ENCODE measurements at regions not wholly inside any gene's neighbourhood (a gene's known extent, or its start where the extent isn't known, plus 50 kb on each side); places are given as distances from the start of the nearest gene placed in this dataset.

DNA sequence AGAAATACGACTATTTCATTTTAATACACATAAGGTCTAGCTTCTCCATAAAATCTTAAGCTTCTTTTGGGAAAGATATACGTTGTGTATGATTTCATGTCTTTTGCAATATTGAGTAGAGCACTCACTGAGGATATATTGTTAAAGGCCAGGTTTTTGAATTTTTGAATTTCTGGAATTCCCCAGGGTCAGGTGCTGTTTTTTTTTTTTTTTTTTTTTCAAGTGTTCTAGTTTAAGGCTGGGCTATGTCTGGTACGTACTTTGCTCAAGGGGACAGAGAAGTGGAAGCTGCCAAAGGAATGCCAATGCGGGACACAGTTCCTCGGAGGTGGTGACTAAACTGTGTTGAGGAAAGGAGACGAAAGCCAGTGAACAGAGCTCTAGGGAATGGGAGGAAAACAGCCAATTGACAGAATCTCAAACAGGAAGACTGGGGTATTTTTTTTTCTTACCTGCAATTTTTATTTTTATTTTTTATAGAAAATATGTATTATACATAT is 510.5 kb upstream of the CBLB start:
- DNase-seq (ENCODE audit: low spot score): no peak
- Histone ChIP-seq H3K4me3 (no peak overlapping the region), H3K9me3 (no peaks in the 10 kb centered on the region), H3K27me3 (replicated peaks; ENCODE audit: insufficient read depth) (no peaks in the 10 kb centered on the region), H3K4me1 (ENCODE audit: control insufficient read depth in 1 of 2, low read depth in 2 of 2) (no peaks in the 10 kb centered on the region), H3K36me3 (no peaks in the 10 kb centered on the region), H3K27ac (no peak overlapping the region)
- no peak for TF ChIP-seq CTCF (IDR thresholded peaks at IDR 0.05)
- no peak for ATAC-seq (ENCODE audit: insufficient number of reproducible peaks, low FRiP score, low read depth)

DNA sequence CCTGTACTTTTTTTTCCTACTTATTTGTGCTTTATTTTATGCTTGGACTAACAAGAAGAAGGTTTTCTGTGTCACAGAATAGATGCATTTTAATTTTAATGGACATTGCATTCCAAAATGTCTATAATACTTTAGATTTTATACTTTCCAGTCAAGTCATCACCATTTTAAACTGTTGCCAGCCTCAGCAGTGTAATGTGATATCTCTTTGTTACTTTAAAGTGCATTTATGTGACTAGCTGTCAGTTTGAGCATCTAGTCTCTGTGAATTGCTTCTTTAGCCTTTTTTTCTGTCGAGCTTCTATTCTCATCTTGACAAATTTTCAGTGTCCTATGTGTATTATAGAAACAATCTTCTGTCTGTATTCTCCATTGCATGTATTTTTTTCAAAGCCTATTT is 511.4 kb upstream of the CBLB start:
- no peak overlapping the region for H3K27ac ChIP-seq
- H3K27me3 ChIP-seq (replicated peaks; ENCODE audit: insufficient read depth): no peaks in the 10 kb centered on the region
- no peak overlapping the region for H3K4me3 ChIP-seq
- DNase-seq (ENCODE audit: low spot score): no peak
- TF ChIP-seq CTCF (IDR thresholded peaks at IDR 0.05): no peak
- H3K9me3 ChIP-seq: no peaks in the 10 kb centered on the region
- H3K4me1 ChIP-seq (ENCODE audit: control insufficient read depth in 1 of 2, low read depth in 2 of 2): no peaks in the 10 kb centered on the region
- ATAC-seq (ENCODE audit: insufficient number of reproducible peaks, low FRiP score, low read depth): no peak
- no peaks in the 10 kb centered on the region for H3K36me3 ChIP-seq

- DNase-seq (ENCODE audit: low spot score) (no peak), ATAC-seq (ENCODE audit: insufficient number of reproducible peaks, low FRiP score, low read depth) (no peak)
- Histone ChIP-seq H3K9me3 (no peaks in the 10 kb centered on the region), H3K27ac (no peak overlapping the region), H3K4me3 (no peak overlapping the region), H3K27me3 (replicated peaks; ENCODE audit: insufficient read depth) (no peaks in the 10 kb centered on the region), H3K36me3 (no peaks in the 10 kb centered on the region), H3K4me1 (ENCODE audit: control insufficient read depth in 1 of 2, low read depth in 2 of 2) (no peaks in the 10 kb centered on the region)
- no peak for TF ChIP-seq CTCF (IDR thresholded peaks at IDR 0.05)
Observed at GRCh38 chr3:106381286-106381938, 512.6 kb upstream of the CBLB start.

DNA sequence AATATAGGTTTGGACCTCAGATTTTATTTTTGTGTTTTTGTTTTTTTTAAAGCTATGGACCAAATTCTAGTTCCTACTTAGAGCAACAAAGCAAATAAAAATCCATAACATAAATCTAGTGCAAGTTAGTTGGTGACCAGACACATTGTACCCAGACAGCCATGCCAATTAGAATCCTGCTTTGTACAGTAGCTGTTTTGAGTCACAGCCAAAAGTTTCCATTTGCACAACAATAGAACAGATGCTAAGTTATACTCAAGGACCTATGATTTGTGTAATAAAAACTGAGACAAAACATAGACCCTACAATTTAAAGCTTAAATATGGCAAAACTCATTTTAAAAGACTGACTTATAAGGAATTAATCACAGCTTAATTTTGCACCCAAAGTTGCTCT is 513.1 kb upstream of the CBLB start:
- no peak for TF ChIP-seq CTCF (IDR thresholded peaks at IDR 0.05)
- DNase-seq (ENCODE audit: low spot score) (no peak), ATAC-seq (ENCODE audit: insufficient number of reproducible peaks, low FRiP score, low read depth) (no peak)
- no peaks in the 10 kb centered on the region for H3K27me3 ChIP-seq (replicated peaks; ENCODE audit: insufficient read depth)
- H3K4me3 ChIP-seq: no peak overlapping the region
- H3K27ac ChIP-seq: no peak overlapping the region
- H3K36me3 ChIP-seq: no peaks in the 10 kb centered on the region
- H3K9me3 ChIP-seq: no peaks in the 10 kb centered on the region
- no peaks in the 10 kb centered on the region for H3K4me1 ChIP-seq (ENCODE audit: control insufficient read depth in 1 of 2, low read depth in 2 of 2)

DNA sequence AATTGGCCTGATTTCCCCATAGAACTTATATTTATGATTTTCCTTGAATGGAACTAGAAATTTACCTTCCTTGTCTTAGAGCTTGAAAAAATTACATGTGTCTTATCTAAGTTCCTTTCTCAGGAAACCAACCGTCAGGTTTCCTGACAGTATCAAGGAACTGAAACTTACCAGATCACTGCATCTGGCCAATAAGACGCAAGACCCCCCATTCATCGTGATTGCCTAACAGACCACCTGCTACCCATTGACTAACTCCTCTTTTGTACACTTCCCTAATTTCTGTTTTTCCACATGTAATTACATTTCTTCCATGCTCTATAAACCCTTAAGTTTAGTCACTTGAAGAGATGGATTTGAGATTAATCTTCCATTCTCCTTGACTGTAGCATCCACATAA is 517.2 kb upstream of the CBLB start:
- Histone ChIP-seq H3K27me3 (replicated peaks; ENCODE audit: insufficient read depth) (no peaks in the 10 kb centered on the region), H3K36me3 (no peaks in the 10 kb centered on the region), H3K4me3 (no peak overlapping the region), H3K27ac (no peak overlapping the region), H3K9me3 (no peaks in the 10 kb centered on the region), H3K4me1 (ENCODE audit: control insufficient read depth in 1 of 2, low read depth in 2 of 2) (no peaks in the 10 kb centered on the region)
- no peak for DNase-seq (ENCODE audit: low spot score)
- no peak for TF ChIP-seq CTCF (IDR thresholded peaks at IDR 0.05)
- ATAC-seq (ENCODE audit: insufficient number of reproducible peaks, low FRiP score, low read depth): no peak
